ENCODE measurements at regions not wholly inside any gene's neighbourhood (a gene's known extent, or its start where the extent isn't known, plus 50 kb on each side); places are given as distances from the start of the nearest gene placed in this dataset.

- TF ChIP-seq CTCF (conservative IDR thresholded peaks at IDR 0.05; ENCODE audit: low read length), result no peak
- no peak for TF ChIP-seq EZH2phosphoT487 (IDR thresholded peaks at IDR 0.05; ENCODE audit: borderline replicate concordance, low read depth, low read length)
These were observed 63.4 kb upstream of the EXOC1L start for GRCh38 chr4:55756208-55756607.

All from OCI-LY7 (cell line).